Nephron progenitor cell (in vitro differentiated cells): ENCODE measurements at regions not wholly inside any gene's neighbourhood (a gene's known extent, or its start where the extent isn't known, plus 50 kb on each side); places are given as distances from the start of the nearest gene placed in this dataset.
"Not testable (repeated sequence)": the region's sequence is repeated elsewhere in the genome, so short reads cannot be mapped to it uniquely, and the experiment has no call there.

Source experiments
- DNase-seq: peaks from one replicate; pipeline ENCODE4 v3.0.0; 2021
- H3K27ac Mint-ChIP-seq: 2 replicates; pipeline ENCODE4 v1.8.0; 2021; ENCODE audit warnings: mild to moderate bottlenecking, moderate library complexity, mixed read lengths
- H3K27me3 Mint-ChIP-seq: 2 replicates; pipeline ENCODE4 v1.8.0; 2021; ENCODE audit warnings: mild to moderate bottlenecking, low read depth, mixed read lengths; ENCODE audit not compliant: poor library complexity
- H3K36me3 Mint-ChIP-seq: 2 replicates; pipeline ENCODE4 v1.8.0; 2021; ENCODE audit warnings: low read depth, mixed read lengths
- H3K4me1 Mint-ChIP-seq: 2 replicates; pipeline ENCODE4 v1.8.0; 2021; ENCODE audit warnings: mixed read lengths
- H3K4me3 Mint-ChIP-seq: 2 replicates; pipeline ENCODE4 v1.8.0; 2021; ENCODE audit warnings: mild to moderate bottlenecking, moderate library complexity, mixed read lengths
- H3K9me3 Mint-ChIP-seq: 2 replicates; pipeline ENCODE4 v1.8.0; 2021; ENCODE audit warnings: mild to moderate bottlenecking, moderate library complexity, mixed read lengths
- CTCF ChIP-seq: fragments of 200-600 bp; sonication (generic); IDR thresholded peaks from 2 replicates; pipeline ENCODE4 v1.5.0; 2021; ENCODE audit warnings: antibody characterized with exemption

GRCh38 chr11:87535513-87535912 lies 497.8 kb downstream of the TMEM135 start:
- H3K36me3 Mint-ChIP-seq = no peaks in the 10 kb centered on the region
- no peak for TF ChIP-seq CTCF
- H3K9me3 Mint-ChIP-seq = no peaks in the 10 kb centered on the region
- H3K27me3 Mint-ChIP-seq = no peaks in the 10 kb centered on the region
- H3K27ac Mint-ChIP-seq = no peak overlapping the region
- DNase-seq = no peak
- H3K4me1 Mint-ChIP-seq = no peaks in the 10 kb centered on the region
- H3K4me3 Mint-ChIP-seq = no peak overlapping the region

GRCh38 chr11:87531835-87532234 lies 494.1 kb downstream of the TMEM135 start:
- not testable (repeated sequence) for DNase-seq, H3K4me3 Mint-ChIP-seq, H3K36me3 Mint-ChIP-seq, H3K4me1 Mint-ChIP-seq, H3K27ac Mint-ChIP-seq, H3K9me3 Mint-ChIP-seq, H3K27me3 Mint-ChIP-seq

GRCh38 chr11:87529486-87529885 lies 491.8 kb downstream of the TMEM135 start:
- Mint-ChIP-seq H3K4me1 (no peaks in the 10 kb centered on the region), H3K36me3 (no peaks in the 10 kb centered on the region), H3K9me3 (peaks cover 4% of the 10 kb centered on the region), H3K27ac (no peak overlapping the region), H3K4me3 (no peak overlapping the region), H3K27me3 (no peaks in the 10 kb centered on the region)
- DNase-seq = no peak
- TF ChIP-seq CTCF = no peak

- no peaks in the 10 kb centered on the region for H3K27me3 Mint-ChIP-seq
- no peak for DNase-seq
- no peaks in the 10 kb centered on the region for H3K4me1 Mint-ChIP-seq
- H3K9me3 Mint-ChIP-seq = peaks cover 10% of the 10 kb centered on the region
- H3K36me3 Mint-ChIP-seq = no peaks in the 10 kb centered on the region
- no peak for TF ChIP-seq CTCF
- H3K27ac Mint-ChIP-seq = no peak overlapping the region
- H3K4me3 Mint-ChIP-seq = no peak overlapping the region
Measured at GRCh38 chr11:87528752-87529151, 491.0 kb downstream of the TMEM135 start.

- Mint-ChIP-seq H3K27ac (no peak overlapping the region), H3K4me1 (no peaks in the 10 kb centered on the region), H3K36me3 (no peaks in the 10 kb centered on the region), H3K9me3 (peaks cover 10% of the 10 kb centered on the region), H3K4me3 (no peak overlapping the region), H3K27me3 (peaks cover 4% of the 10 kb centered on the region)
- no peak for DNase-seq
- no peak for TF ChIP-seq CTCF
Measured at GRCh38 chr11:87523276-87523675, 485.5 kb downstream of the TMEM135 start.

- H3K4me3 Mint-ChIP-seq = no peak overlapping the region
- no peaks in the 10 kb centered on the region for H3K4me1 Mint-ChIP-seq
- H3K9me3 Mint-ChIP-seq = no peaks in the 10 kb centered on the region
- no peak for DNase-seq
- H3K27ac Mint-ChIP-seq = no peak overlapping the region
- H3K27me3 Mint-ChIP-seq = peaks cover 4% of the 10 kb centered on the region
- H3K36me3 Mint-ChIP-seq = no peaks in the 10 kb centered on the region
- no peak for TF ChIP-seq CTCF
Measured at GRCh38 chr11:87518266-87518665, 480.5 kb downstream of the TMEM135 start.

GRCh38 chr11:87517351-87517750 lies 479.6 kb downstream of the TMEM135 start:
- H3K4me3 Mint-ChIP-seq = no peak overlapping the region
- H3K9me3 Mint-ChIP-seq = no peaks in the 10 kb centered on the region
- peaks cover 1% of the 10 kb centered on the region for H3K27me3 Mint-ChIP-seq
- TF ChIP-seq CTCF = no peak
- DNase-seq = no peak
- no peak overlapping the region for H3K27ac Mint-ChIP-seq
- H3K4me1 Mint-ChIP-seq = no peaks in the 10 kb centered on the region
- H3K36me3 Mint-ChIP-seq = no peaks in the 10 kb centered on the region

- peaks cover 16% of the 10 kb centered on the region for H3K9me3 Mint-ChIP-seq
- DNase-seq = peak; percentile 4
- H3K4me1 Mint-ChIP-seq, H3K36me3 Mint-ChIP-seq, H3K4me3 Mint-ChIP-seq, H3K27me3 Mint-ChIP-seq, H3K27ac Mint-ChIP-seq: not testable (repeated sequence)
Measured at GRCh38 chr11:87507722-87508121, 470.0 kb downstream of the TMEM135 start.

GRCh38 chr11:87506946-87507345 lies 469.2 kb downstream of the TMEM135 start:
- not testable (repeated sequence) for H3K4me1 Mint-ChIP-seq, H3K36me3 Mint-ChIP-seq, H3K27ac Mint-ChIP-seq, H3K27me3 Mint-ChIP-seq, H3K4me3 Mint-ChIP-seq, DNase-seq
- H3K9me3 Mint-ChIP-seq = peaks cover 21% of the 10 kb centered on the region
